Activated B cell treated with CpG ODN at 0.5 μM for 24 hours (primary cell): ENCODE measurements at regions not wholly inside any gene's neighbourhood (a gene's known extent, or its start where the extent isn't known, plus 50 kb on each side); places are given as distances from the start of the nearest gene placed in this dataset.

ENCODE experiments used
- ATAC-seq: fragments of 200-7000 bp; cut with Tn5 transposase; one replicate; pipeline ENCODE4 v1.10.0; 2021; ENCODE audit warnings: low read depth, mild to moderate bottlenecking, moderate library complexity
- CTCF ChIA-PET: fragments of 350-600 bp; sonication (Branson Sonifier 250); formaldehyde crosslinking; loops from one replicate; lab custom pipeline; 2021; ENCODE audit warnings: antibody characterized with exemption; lab: Charles Lee
- POLR2A ChIA-PET: fragments of 350-600 bp; sonication (Branson Sonifier 250); formaldehyde crosslinking; loops from one replicate; lab custom pipeline; 2021; ENCODE audit warnings: antibody characterized with exemption; lab: Charles Lee
- DNase-seq: peaks from one replicate; pipeline ENCODE4 v3.0.0; 2022
- H3K27ac Mint-ChIP-seq: one replicate; pipeline ENCODE4 v1.8.0; 2020; ENCODE audit warnings: mixed read lengths
- H3K27me3 Mint-ChIP-seq: one replicate; pipeline ENCODE4 v1.8.0; 2021; ENCODE audit warnings: mixed read lengths
- H3K36me3 Mint-ChIP-seq: one replicate; pipeline ENCODE4 v1.8.0; 2021; ENCODE audit warnings: low read depth, mixed read lengths
- H3K4me1 Mint-ChIP-seq: one replicate; pipeline ENCODE4 v1.8.0; 2021; ENCODE audit warnings: mixed read lengths
- H3K4me3 Mint-ChIP-seq: one replicate; pipeline ENCODE4 v1.8.0; 2020; ENCODE audit warnings: mild to moderate bottlenecking, mixed read lengths
- H3K9me3 Mint-ChIP-seq: one replicate; pipeline ENCODE4 v1.8.0; 2020; ENCODE audit warnings: mixed read lengths
- intact Hi-C: fragments of 100-400 bp; cut with micrococcal nuclease; formaldehyde crosslinking; loops from one replicate; pipeline ENCODE4 v1.15.1; 2024
- TF ChIP-seq, protein P1 (sequence below): fragments of 200-600 bp; IDR thresholded peaks from one replicate; pipeline ENCODE4 v1.8.0; 2022; ENCODE audit warnings: antibody characterized with exemption, mild to moderate bottlenecking

DNA sequence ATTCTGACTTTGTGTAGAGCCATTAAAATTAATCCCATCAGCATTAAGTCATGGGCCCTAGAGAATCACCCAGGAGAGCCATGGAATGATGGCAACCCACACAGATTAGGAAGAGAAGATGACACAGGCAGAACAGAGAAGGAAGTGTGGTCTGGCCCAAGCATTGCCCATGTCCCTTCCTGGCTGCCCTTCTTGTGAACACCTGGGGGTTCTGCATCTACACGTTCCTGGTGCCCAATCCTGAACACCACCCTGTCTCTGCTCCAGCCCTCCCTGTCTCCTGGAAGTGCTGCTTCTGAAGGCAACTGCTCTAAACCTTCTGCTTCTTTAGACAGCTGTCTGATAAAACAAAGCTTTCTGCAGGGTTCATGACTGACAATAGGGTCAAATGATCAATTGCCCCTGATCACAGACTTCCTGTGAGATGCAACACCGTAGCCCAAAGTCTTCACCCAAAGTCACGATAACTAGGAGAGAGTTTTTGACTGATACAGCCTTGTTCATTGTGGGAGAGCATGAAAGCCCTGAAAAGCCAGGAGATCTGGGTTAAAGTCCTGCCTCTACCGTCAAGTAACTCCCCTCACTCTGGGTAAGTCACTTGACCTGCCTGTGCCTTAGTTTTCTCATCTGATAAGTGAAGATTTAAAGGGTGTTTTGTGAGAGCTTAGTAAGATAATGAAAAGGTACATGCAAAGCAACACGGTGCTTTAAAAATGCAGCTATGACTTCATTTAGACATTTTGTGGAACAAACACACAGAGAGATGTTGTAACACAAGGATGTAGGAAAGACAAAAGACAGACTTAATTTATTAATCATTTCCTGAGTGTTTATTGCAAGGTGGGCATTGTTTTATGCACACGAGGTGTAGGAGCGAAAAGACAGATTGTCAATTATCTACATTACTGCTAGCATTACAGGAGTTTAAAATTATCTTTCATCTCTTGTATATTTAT, 291.2 kb upstream of the STXBP5 start:
- H3K4me3 Mint-ChIP-seq, result no peak overlapping the region
- TF ChIP-seq, protein P1, sequence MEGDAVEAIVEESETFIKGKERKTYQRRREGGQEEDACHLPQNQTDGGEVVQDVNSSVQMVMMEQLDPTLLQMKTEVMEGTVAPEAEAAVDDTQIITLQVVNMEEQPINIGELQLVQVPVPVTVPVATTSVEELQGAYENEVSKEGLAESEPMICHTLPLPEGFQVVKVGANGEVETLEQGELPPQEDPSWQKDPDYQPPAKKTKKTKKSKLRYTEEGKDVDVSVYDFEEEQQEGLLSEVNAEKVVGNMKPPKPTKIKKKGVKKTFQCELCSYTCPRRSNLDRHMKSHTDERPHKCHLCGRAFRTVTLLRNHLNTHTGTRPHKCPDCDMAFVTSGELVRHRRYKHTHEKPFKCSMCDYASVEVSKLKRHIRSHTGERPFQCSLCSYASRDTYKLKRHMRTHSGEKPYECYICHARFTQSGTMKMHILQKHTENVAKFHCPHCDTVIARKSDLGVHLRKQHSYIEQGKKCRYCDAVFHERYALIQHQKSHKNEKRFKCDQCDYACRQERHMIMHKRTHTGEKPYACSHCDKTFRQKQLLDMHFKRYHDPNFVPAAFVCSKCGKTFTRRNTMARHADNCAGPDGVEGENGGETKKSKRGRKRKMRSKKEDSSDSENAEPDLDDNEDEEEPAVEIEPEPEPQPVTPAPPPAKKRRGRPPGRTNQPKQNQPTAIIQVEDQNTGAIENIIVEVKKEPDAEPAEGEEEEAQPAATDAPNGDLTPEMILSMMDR, result no peak
- ChIA-PET CTCF (no interaction called here), POLR2A (no interaction called here)
- no peak overlapping the region for H3K27ac Mint-ChIP-seq
- H3K27me3 Mint-ChIP-seq, result peaks cover 11% of the 10 kb centered on the region
- no peak for ATAC-seq
- intact Hi-C loops, result no loop called here
- DNase-seq, result no peak
- H3K36me3 Mint-ChIP-seq, result no peaks in the 10 kb centered on the region
- no peaks in the 10 kb centered on the region for H3K9me3 Mint-ChIP-seq
- no peaks in the 10 kb centered on the region for H3K4me1 Mint-ChIP-seq

DNA sequence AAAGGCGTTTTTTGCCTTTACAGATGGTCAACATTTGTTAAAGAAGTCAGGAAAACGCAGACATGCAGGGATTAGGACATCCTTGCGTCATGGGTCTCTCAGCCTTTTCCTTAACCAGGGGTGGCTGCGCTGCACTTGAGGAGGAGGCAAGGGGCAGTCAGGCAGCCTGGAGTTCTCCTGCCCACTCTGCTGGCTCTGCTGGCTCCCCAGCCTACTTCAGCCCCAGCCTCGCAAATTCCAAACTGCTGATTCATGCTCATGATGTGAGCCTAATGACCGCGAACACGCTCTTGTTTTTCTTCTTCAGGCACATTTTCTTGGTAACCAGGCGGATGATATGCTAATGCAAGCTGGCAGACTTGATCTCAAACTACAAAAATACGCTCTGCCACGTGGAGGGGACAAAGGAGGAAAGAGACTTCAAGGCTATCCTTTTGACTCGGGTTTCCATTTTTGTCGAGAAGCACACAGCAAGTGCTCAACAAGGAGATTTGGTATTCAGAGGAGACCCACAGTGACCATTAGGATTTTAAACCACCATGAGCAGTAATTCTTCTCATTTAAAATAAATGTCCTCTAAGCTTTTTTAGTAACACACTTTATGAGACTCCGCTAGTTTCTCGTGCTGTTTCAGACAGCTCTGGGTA, 290.3 kb upstream of the STXBP5 start:
- peaks cover 11% of the 10 kb centered on the region for H3K27me3 Mint-ChIP-seq
- H3K4me1 Mint-ChIP-seq, result no peaks in the 10 kb centered on the region
- no peak overlapping the region for H3K27ac Mint-ChIP-seq
- intact Hi-C loops, result no loop called here
- DNase-seq, result no peak
- ChIA-PET POLR2A (no interaction called here), CTCF (no interaction called here)
- TF ChIP-seq, protein P1, result no peak
- ATAC-seq, result no peak
- no peaks in the 10 kb centered on the region for H3K36me3 Mint-ChIP-seq
- H3K9me3 Mint-ChIP-seq, result no peaks in the 10 kb centered on the region
- no peak overlapping the region for H3K4me3 Mint-ChIP-seq

DNA sequence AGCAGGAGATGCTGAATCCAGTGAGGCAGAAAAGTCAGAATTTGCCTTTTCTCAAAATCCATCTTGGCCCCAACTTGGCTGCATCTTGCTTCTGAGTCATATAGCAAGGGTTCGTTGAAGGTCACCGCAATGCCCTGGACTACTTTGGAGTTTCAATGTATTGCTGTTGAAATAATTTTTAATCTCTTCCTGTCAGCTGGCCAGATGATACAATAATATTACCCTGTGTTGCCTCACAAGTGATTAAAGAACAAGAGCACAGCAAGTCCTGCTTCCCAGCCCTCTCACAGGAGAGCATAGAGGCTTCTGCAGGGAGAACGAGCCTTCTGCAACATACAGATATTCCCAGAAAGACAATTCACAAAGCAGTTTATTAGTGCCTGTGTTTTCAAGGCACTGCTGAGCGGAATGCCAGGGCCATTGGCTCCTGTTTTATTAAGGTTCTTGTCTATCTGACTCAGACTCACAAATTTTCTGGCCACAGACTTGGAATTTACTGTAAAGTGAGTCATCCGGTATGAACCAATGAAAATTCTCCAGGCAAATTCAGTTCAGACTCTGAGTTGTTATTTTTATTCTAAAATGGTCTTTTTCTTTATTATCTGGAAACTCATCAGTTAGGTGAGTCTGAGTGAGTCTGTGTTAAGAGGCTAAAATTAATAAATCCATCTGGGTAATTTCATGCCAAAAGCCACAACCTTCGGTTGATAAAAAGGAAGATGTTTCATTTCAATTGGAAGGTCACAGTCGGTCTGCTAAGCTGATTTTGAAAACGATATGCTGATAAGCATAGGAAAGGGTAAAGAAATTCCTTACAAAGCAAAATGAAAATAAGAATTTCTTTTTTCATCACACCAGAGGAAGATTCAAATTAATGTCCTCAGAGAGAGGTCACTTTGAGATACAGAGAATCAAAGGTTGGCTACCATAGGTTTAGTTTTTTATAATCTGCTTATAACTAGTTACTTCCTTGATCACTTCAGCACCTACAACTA, 289.4 kb upstream of the STXBP5 start:
- H3K9me3 Mint-ChIP-seq, result no peaks in the 10 kb centered on the region
- POLR2A ChIA-PET, result no interaction called here
- intact Hi-C loops, result no loop called here

DNA sequence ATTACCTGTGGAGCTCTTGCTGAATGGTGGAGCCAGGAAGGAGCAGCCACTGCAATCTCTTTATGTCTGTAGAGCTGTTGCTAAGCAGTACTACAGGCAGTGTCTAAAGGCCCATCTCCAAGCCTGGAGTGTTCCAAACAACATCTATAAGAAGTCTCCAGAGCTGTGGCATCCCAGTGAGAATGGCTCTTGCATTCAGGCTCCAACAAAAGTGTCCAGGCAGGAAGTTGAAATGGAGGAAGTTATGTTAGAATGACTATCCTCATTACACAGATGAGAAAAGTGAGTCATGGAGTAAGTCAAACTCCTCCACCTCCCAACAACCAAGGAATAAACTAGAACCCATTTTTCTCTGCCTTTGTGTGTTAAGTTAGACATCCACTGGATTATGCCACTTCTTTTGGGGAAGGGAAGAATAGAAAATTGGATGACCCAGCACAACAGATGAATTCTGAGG, 288.5 kb upstream of the STXBP5 start:
- Mint-ChIP-seq H3K27me3 (peaks cover 11% of the 10 kb centered on the region), H3K4me1 (no peaks in the 10 kb centered on the region), H3K36me3 (no peaks in the 10 kb centered on the region), H3K27ac (no peak overlapping the region), H3K4me3 (no peak overlapping the region), H3K9me3 (no peaks in the 10 kb centered on the region)
- intact Hi-C loops, result no loop called here
- TF ChIP-seq, protein P1, result no peak
- ATAC-seq (no peak), DNase-seq (no peak)
- ChIA-PET CTCF (no interaction called here), POLR2A (no interaction called here)

More for the DNA sequence above, 289.4 kb upstream of the STXBP5 start:
- H3K4me1 Mint-ChIP-seq, result no peaks in the 10 kb centered on the region
- ATAC-seq (no peak), DNase-seq (no peak)
- TF ChIP-seq, protein P1, result no peak
- CTCF ChIA-PET, result no interaction called here
- peaks cover 11% of the 10 kb centered on the region for H3K27me3 Mint-ChIP-seq
- no peaks in the 10 kb centered on the region for H3K36me3 Mint-ChIP-seq
- no peak overlapping the region for H3K4me3 Mint-ChIP-seq
- no peak overlapping the region for H3K27ac Mint-ChIP-seq
